IMR-90 (cell line): ENCODE measurements at regions not wholly inside any gene's neighbourhood (a gene's known extent, or its start where the extent isn't known, plus 50 kb on each side); places are given as distances from the start of the nearest gene placed in this dataset.

Experiments used
- ATAC-seq: fragments of 200-7000 bp; cut with Tn5 transposase; 2 replicates; pipeline ENCODE4 v1.9.1; 2020; ENCODE audit warnings: low read depth, mild to moderate bottlenecking, moderate library complexity
- BruUV-seq: library from RNA; stranded (reverse); fragments of 400-500 nt; replicated peaks from 2 replicates; lab custom pipeline; 2021; lab: Mats Ljungman, UMichigan
- CTCF ChIA-PET: fragments of 300-600 bp; formaldehyde crosslinking; extraction: SDS; loops from one replicate; lab custom pipeline; 2021; ENCODE audit warnings: antibody characterized with exemption; lab: Yijun Ruan, JAX
- POLR2A ChIA-PET: fragments of 300-600 bp; sonication (Branson Sonifier 250); formaldehyde crosslinking; loops from one replicate; lab custom pipeline; 2022; ENCODE audit warnings: antibody characterized with exemption; ENCODE audit not compliant: unreplicated experiment; lab: Charles Lee
- DNase-seq: peaks from one replicate; pipeline ENCODE4 v3.0.0; 2013
- H2AFZ ChIP-seq: replicated peaks from 2 replicates; pipeline ENCODE3; 2013; ENCODE audit warnings: low read length, mild to moderate bottlenecking; ENCODE audit not compliant: poor library complexity
- H2AK5ac ChIP-seq: 2 replicates; pipeline ENCODE4 v1.6.1; 2013; ENCODE audit warnings: low read depth, low read length, inconsistent platforms
- H2AK9ac ChIP-seq: replicated peaks from 2 replicates; pipeline ENCODE3; 2013; ENCODE audit warnings: mild to moderate bottlenecking, low read depth, low read length, moderate library complexity; ENCODE audit not compliant: poor library complexity
- H2BK120ac ChIP-seq: 2 replicates; pipeline ENCODE4 v1.6.1; 2013; ENCODE audit warnings: low read depth, low read length, inconsistent platforms
- H2BK15ac ChIP-seq: 3 replicates; pipeline ENCODE4 v1.6.1; 2013; ENCODE audit warnings: low read depth, low read length, inconsistent platforms
- H2BK20ac ChIP-seq: 2 replicates; pipeline ENCODE4 v1.6.1; 2013; ENCODE audit warnings: low read depth, mild to moderate bottlenecking, inconsistent platforms, low read length, moderate library complexity
- H2BK5ac ChIP-seq: 2 replicates; pipeline ENCODE4 v1.6.1; 2013; ENCODE audit warnings: mild to moderate bottlenecking, low read depth, low read length, inconsistent platforms; ENCODE audit not compliant: poor library complexity, severe bottlenecking
- H3K14ac ChIP-seq: replicated peaks from 2 replicates; pipeline ENCODE4 v1.6.1; 2013; ENCODE audit warnings: low read depth, low read length, inconsistent platforms
- H3K18ac ChIP-seq: 2 replicates; pipeline ENCODE4 v1.6.1; 2013; ENCODE audit warnings: low read depth, low read length, control low read depth
- H3K23ac ChIP-seq: 2 replicates; pipeline ENCODE4 v1.6.1; 2013; ENCODE audit warnings: low read depth, low read length, inconsistent platforms
- H3K27ac ChIP-seq: 2 replicates; pipeline ENCODE4 v1.5.1; 2013; ENCODE audit warnings: mild to moderate bottlenecking, control low read depth, low read length; ENCODE audit not compliant: insufficient read depth
- H3K27me3 ChIP-seq: 2 replicates; pipeline ENCODE4 v1.6.1; 2013; ENCODE audit warnings: low read length; ENCODE audit not compliant: control insufficient read depth, insufficient read depth
- H3K36me3 ChIP-seq: 2 replicates; pipeline ENCODE4 v1.6.1; 2013; ENCODE audit warnings: low read length, mixed read lengths; ENCODE audit not compliant: control insufficient read depth, insufficient read depth
- H3K4ac ChIP-seq: 2 replicates; pipeline ENCODE4 v1.6.1; 2013; ENCODE audit warnings: low read depth, low read length, inconsistent platforms
- H3K4me1 ChIP-seq: 2 replicates; pipeline ENCODE4 v1.6.1; 2013; ENCODE audit warnings: low read length, mixed read lengths; ENCODE audit not compliant: control insufficient read depth, insufficient read depth
- H3K4me2 ChIP-seq: 2 replicates; pipeline ENCODE4 v1.6.1; 2013; ENCODE audit warnings: low read depth, mild to moderate bottlenecking, control low read depth, low read length, moderate library complexity
- H3K4me3 ChIP-seq: 2 replicates; pipeline ENCODE4 v1.5.1; 2013; ENCODE audit warnings: low read depth, mild to moderate bottlenecking, control low read depth, low read length, moderate library complexity; ENCODE audit not compliant: insufficient read depth
- H3K56ac ChIP-seq: 2 replicates; pipeline ENCODE4 v1.6.1; 2013; ENCODE audit warnings: low read length, inconsistent platforms; ENCODE audit not compliant: insufficient read depth; ENCODE audit errors: extremely low read depth
- H3K79me1 ChIP-seq, 2 experiments: 2 replicates each; pipeline ENCODE4 v1.6.1; 2013; ENCODE audit warnings: low read length in 2 of 2, inconsistent platforms in 1 of 2, low read depth in 1 of 2
- H3K9ac ChIP-seq: 2 replicates; pipeline ENCODE4 v1.6.1; 2013; ENCODE audit warnings: low read depth, low read length, control low read depth
- H3K9me1 ChIP-seq: 2 replicates; pipeline ENCODE4 v1.6.1; 2013; ENCODE audit warnings: low read length, inconsistent platforms; ENCODE audit not compliant: insufficient read depth
- H3K9me3 ChIP-seq: 2 replicates; pipeline ENCODE4 v1.6.1; 2013; ENCODE audit warnings: low read length; ENCODE audit not compliant: control insufficient read depth, insufficient read depth
- H4K20me1 ChIP-seq: 2 replicates; pipeline ENCODE4 v1.6.1; 2013; ENCODE audit warnings: low read length, inconsistent platforms; ENCODE audit not compliant: insufficient read depth
- H4K5ac ChIP-seq: 2 replicates; pipeline ENCODE4 v1.6.1; 2013; ENCODE audit warnings: mild to moderate bottlenecking, low read depth, low read length, control low read depth
- H4K8ac ChIP-seq, 2 experiments: 2 replicates each; pipeline ENCODE4 v1.6.1; 2013; ENCODE audit warnings: low read depth in 2 of 2, low read length in 2 of 2, control low read depth in 1 of 2, inconsistent platforms in 1 of 2
- H4K91ac ChIP-seq: 2 replicates; pipeline ENCODE4 v1.6.1; 2013; ENCODE audit warnings: low read depth, low read length, inconsistent platforms; ENCODE audit not compliant: insufficient read depth
- BHLHE40 ChIP-seq: fragments of 150-350 bp; IDR thresholded peaks from 2 replicates; pipeline ENCODE4 v1.6.1; 2016; ENCODE audit warnings: mild to moderate bottlenecking, low read depth, low read length
- CEBPB ChIP-seq: IDR thresholded peaks from 2 replicates; pipeline ENCODE4 v1.6.1; 2012; ENCODE audit warnings: low read depth, low read length, improper control_type of control experiment
- CHD1 ChIP-seq: IDR thresholded peaks from 2 replicates; pipeline ENCODE4 v1.6.1; 2012; ENCODE audit warnings: low read depth, low read length, improper control_type of control experiment
- CTCF ChIP-seq: conservative IDR thresholded peaks from 2 replicates; pipeline ENCODE4 v1.5.1; 2012; ENCODE audit warnings: mild to moderate bottlenecking, low read depth, low read length, improper control_type of control experiment
- ELK1 ChIP-seq: fragments of 150-350 bp; IDR thresholded peaks from 2 replicates; pipeline ENCODE4 v1.6.1; 2016; ENCODE audit warnings: low read depth, mild to moderate bottlenecking, low read length, moderate library complexity, borderline replicate concordance
- FOS ChIP-seq: fragments of 150-350 bp; IDR thresholded peaks from 2 replicates; pipeline ENCODE4 v1.6.1; 2016; ENCODE audit warnings: low read depth, low read length
- MAFK ChIP-seq: IDR thresholded peaks from 2 replicates; pipeline ENCODE4 v1.6.1; 2012; ENCODE audit warnings: low read depth, low read length, improper control_type of control experiment
- MAZ ChIP-seq: IDR thresholded peaks from 2 replicates; pipeline ENCODE4 v1.6.1; 2012; ENCODE audit warnings: low read depth, mild to moderate bottlenecking, low read length, improper control_type of control experiment, moderate library complexity, borderline replicate concordance
- MXI1 ChIP-seq: IDR thresholded peaks from 2 replicates; pipeline ENCODE4 v1.6.1; 2012; ENCODE audit warnings: low read depth, mild to moderate bottlenecking, low read length, moderate library complexity, borderline replicate concordance
- NFE2L2 ChIP-seq: fragments of 150-350 bp; IDR thresholded peaks from 2 replicates; pipeline ENCODE4 v1.6.1; 2016; ENCODE audit warnings: low read depth, mild to moderate bottlenecking, low read length
- POLR2A ChIP-seq: IDR thresholded peaks from 2 replicates; pipeline ENCODE4 v1.6.1; 2012; ENCODE audit warnings: mild to moderate bottlenecking, low read depth, low read length
- RAD21 ChIP-seq: IDR thresholded peaks from 2 replicates; pipeline ENCODE4 v1.6.1; 2012; ENCODE audit warnings: low read length, improper control_type of control experiment
- RCOR1 ChIP-seq: IDR thresholded peaks from 2 replicates; pipeline ENCODE4 v1.6.1; 2012; ENCODE audit warnings: mild to moderate bottlenecking, low read length, improper control_type of control experiment; ENCODE audit not compliant: insufficient replicate concordance
- RFX5 ChIP-seq: IDR thresholded peaks from 2 replicates; pipeline ENCODE4 v1.8.0; 2012; ENCODE audit warnings: low read depth, mild to moderate bottlenecking, low read length, moderate library complexity
- SMC3 ChIP-seq: fragments of 150-350 bp; IDR thresholded peaks from 2 replicates; pipeline ENCODE4 v1.6.1; 2016; ENCODE audit warnings: low read depth, mild to moderate bottlenecking, antibody characterized with exemption, low read length, moderate library complexity
- USF2 ChIP-seq: fragments of 150-350 bp; IDR thresholded peaks from 2 replicates; pipeline ENCODE4 v1.6.1; 2017; ENCODE audit warnings: mild to moderate bottlenecking, antibody characterized with exemption, low read length, low read depth
- WGBS, 2 experiments: methylation state at CpG; one replicate each; pipeline versions ENCODE4 v1.1.5 to v1.1.7; 2013; ENCODE audit warnings: missing lambda C conversion rate in 2 of 2; ENCODE audit not compliant: insufficient read length in 1 of 2; ENCODE audit errors: extremely low coverage in 2 of 2; 5-methylcytosine and 5-hydroxymethylcytosine counted together
- dilution Hi-C: fragments of 300-500 bp; cut with HindIII; formaldehyde crosslinking; loops from one replicate; pipeline ENCODE4 v1.14.3; 2018; ENCODE audit warnings: low sequenced_read_pairs; ENCODE audit not compliant: unreplicated experiment
- in situ Hi-C: fragments of 300-500 bp; cut with MboI; formaldehyde crosslinking; loops from 3 replicates; pipeline ENCODE4 v1.14.3; 2019; ENCODE audit warnings: low sequenced_read_pairs, inconsistent platforms, mixed read lengths
- intact Hi-C: fragments of 100-400 bp; cut with micrococcal nuclease; formaldehyde crosslinking; loops from 2 replicates; pipeline ENCODE4 v1.10.0; 2022

DNA sequence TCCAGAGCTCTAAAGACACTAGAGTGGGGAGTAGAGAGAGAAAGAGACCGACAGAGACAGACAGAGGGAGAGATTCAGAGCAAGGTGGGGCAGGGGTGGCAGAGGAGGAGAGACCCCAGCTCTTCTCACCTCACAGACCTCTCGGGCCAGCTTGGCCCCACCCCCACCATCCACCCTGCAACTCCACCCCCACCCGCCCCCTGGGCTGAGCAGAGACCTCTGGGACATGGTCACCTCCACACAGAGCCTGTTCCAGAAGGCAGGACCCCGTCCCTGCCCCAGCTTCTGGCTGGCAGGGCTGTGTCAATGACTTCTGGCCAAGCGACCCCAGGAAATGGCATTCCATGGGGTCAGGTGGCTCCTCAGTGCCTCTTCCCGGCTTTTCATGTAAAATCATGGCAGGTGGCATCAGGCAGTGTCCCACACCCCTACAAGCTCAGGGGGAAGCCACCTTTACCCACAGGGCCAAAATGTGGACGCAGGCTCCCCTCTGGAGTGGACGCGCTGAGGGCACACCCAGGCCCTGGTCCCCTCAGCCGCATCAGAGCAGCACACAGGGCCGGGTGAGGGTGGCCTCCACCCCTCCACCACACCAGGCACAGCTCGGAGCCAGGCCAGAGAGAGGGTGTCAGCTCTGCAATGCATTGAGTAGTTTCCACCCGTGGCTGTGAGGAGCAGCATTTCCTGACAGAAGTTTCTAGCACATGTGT lies 131.2 kb upstream of the LPCAT1 start:
- H3K27me3 ChIP-seq: peaks cover 66% of the 10 kb centered on the region
- no peaks in the 10 kb centered on the region for H3K4me1 ChIP-seq
- no peak overlapping the region for H3K14ac ChIP-seq
- H2BK120ac ChIP-seq: no peak overlapping the region
- no peak overlapping the region for H3K9ac ChIP-seq
- H4K8ac ChIP-seq: no peak overlapping the region
- no peak overlapping the region for H4K91ac ChIP-seq
- H4K5ac ChIP-seq: no peak overlapping the region
- no peaks in the 10 kb centered on the region for H4K20me1 ChIP-seq
- no peak overlapping the region for H3K4ac ChIP-seq
- no peak overlapping the region for H3K18ac ChIP-seq
- ChIA-PET CTCF (no interaction called here), POLR2A (no interaction called here)
- no TSS peak for BruUV-seq
- H2BK20ac ChIP-seq: no peak overlapping the region
- no peak overlapping the region for H2AK5ac ChIP-seq
- no peaks in the 10 kb centered on the region for H3K9me1 ChIP-seq
- H3K36me3 ChIP-seq: no peaks in the 10 kb centered on the region
- H2BK15ac ChIP-seq: no peak overlapping the region
- H3K23ac ChIP-seq: no peak overlapping the region
- dilution Hi-C loops: no loop called here
- H3K79me1 ChIP-seq: no peaks in the 10 kb centered on the region
- TF ChIP-seq CTCF (no peak), FOS (no peak), RCOR1 (no peak), MAZ (no peak), RFX5 (no peak), MXI1 (no peak), BHLHE40 (no peak), MAFK (no peak), USF2 (no peak), NFE2L2 (no peak), ELK1 (no peak), CEBPB (no peak), POLR2A (no peak), RAD21 (no peak), SMC3 (no peak), CHD1 (no peak)
- no peak overlapping the region for H3K4me3 ChIP-seq
- intact Hi-C loops: no loop called here
- no peak overlapping the region for H2AFZ ChIP-seq
- in situ Hi-C loops: no loop called here
- H2AK9ac ChIP-seq: no peak overlapping the region
- 80% methylated on average over 1 of the region's 13 CpGs; no CpG with 5 or more reads in 1 of the 2 experiments for WGBS, 2 experiments
- H3K56ac ChIP-seq: no peak overlapping the region
- H2BK5ac ChIP-seq: no peak overlapping the region
- ATAC-seq (no peak), DNase-seq (no peak)
- no peak overlapping the region for H3K27ac ChIP-seq
- no peak overlapping the region for H3K4me2 ChIP-seq
- no peaks in the 10 kb centered on the region for H3K9me3 ChIP-seq
